ENCODE measurements at regions not wholly inside any gene's neighbourhood (a gene's known extent, or its start where the extent isn't known, plus 50 kb on each side); places are given as distances from the start of the nearest gene placed in this dataset.

DNA sequence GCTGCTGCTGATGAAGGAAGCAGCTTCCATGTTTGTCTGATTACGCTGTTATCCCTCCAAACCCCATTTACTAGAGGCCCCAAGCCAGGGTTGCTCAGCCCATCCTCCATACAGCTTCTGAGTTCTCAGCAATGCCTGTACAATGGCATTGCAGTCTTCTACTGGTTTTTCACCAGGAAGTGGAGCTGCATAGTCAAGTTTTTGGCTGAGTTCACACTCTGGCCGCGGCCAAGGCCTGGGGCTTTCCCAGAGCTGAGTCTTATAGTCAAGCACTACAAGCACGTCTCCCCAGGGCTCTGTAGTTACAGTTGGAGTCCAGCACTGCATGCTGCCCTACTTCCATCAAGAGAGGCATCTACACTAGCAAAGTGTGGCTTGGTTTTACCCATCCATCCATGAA, 182.5 kb downstream of the POU4F1 start:
- peak; percentile 19 for DNase-seq (ENCODE audit: extremely low read depth, insufficient read length)
- H3K27me3 ChIP-seq (replicated peaks; ENCODE audit: control insufficient read depth, insufficient read depth, low read length), result no peaks in the 10 kb centered on the region
- peak; percentile 10 for TF ChIP-seq CTCF (IDR thresholded peaks at IDR 0.05; ENCODE audit: insufficient read depth, low read length, poor library complexity, severe bottlenecking)
- no peak overlapping the region for H3K4me3 ChIP-seq (replicated peaks; ENCODE audit: low read depth, low read length)
- no peaks in the 10 kb centered on the region for H3K36me3 ChIP-seq (ENCODE audit: control insufficient read depth, insufficient read depth, low read length)

DNA sequence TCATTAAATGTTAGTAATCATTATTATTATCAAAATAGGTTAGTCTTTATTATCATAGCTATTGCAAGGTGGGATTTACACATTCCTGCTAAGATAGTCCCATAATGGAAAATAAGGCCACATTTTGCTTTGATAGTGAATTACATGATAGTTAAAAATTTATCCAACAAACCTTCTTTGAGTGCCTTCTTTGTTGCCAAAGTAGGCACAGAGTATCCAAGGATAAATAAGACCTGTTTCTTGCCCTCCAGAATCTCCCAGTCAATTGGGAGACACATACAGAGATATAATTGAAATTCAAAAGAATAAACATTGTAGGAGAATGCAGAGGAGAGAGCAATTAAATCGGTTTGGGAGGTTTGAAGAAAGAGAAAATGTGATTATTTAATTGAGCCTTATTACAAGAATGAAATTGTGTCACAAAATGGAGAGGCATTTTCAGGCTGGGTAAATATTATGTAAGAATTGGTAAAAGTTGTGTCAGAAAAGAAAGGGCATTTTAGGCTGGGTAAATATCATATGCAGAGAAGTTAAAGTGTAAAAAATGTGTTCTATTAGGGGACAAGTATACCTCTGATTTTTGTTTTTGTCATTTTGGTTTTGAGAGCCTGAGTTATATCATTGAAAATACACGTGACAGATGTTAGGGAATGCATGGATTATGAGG, 189.3 kb downstream of the POU4F1 start:
- H3K4me3 ChIP-seq (replicated peaks; ENCODE audit: low read depth, low read length), result no peak overlapping the region
- no peak for TF ChIP-seq CTCF (IDR thresholded peaks at IDR 0.05; ENCODE audit: insufficient read depth, low read length, poor library complexity, severe bottlenecking)
- H3K27me3 ChIP-seq (replicated peaks; ENCODE audit: control insufficient read depth, insufficient read depth, low read length), result no peaks in the 10 kb centered on the region
- H3K36me3 ChIP-seq (ENCODE audit: control insufficient read depth, insufficient read depth, low read length), result no peaks in the 10 kb centered on the region
- DNase-seq (ENCODE audit: extremely low read depth, insufficient read length), result no peak

DNA sequence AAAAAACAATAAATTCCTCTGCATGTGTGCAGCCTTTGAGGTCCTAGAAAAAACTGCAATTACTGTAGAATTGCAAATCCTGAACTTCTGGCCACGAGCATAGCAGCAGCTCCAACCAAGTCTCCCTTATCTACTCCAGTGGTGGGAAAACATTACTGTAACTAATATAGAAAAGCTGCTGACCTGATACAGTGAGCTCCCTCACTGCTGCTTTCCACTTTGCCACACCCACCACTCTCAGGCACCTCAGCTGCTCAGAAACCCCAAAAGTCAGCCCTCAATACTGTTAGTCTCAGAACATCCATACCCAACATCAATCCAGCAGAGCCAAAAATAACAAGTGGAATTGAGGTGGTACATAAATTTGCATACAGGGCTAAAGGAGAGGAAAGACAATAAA, 192.5 kb downstream of the POU4F1 start:
- Histone ChIP-seq H3K4me3 (replicated peaks; ENCODE audit: low read depth, low read length) (no peak overlapping the region), H3K27me3 (replicated peaks; ENCODE audit: control insufficient read depth, insufficient read depth, low read length) (no peaks in the 10 kb centered on the region), H3K36me3 (ENCODE audit: control insufficient read depth, insufficient read depth, low read length) (no peaks in the 10 kb centered on the region)
- DNase-seq (ENCODE audit: extremely low read depth, insufficient read length), result no peak
- TF ChIP-seq CTCF (IDR thresholded peaks at IDR 0.05; ENCODE audit: insufficient read depth, low read length, poor library complexity, severe bottlenecking), result no peak

DNA sequence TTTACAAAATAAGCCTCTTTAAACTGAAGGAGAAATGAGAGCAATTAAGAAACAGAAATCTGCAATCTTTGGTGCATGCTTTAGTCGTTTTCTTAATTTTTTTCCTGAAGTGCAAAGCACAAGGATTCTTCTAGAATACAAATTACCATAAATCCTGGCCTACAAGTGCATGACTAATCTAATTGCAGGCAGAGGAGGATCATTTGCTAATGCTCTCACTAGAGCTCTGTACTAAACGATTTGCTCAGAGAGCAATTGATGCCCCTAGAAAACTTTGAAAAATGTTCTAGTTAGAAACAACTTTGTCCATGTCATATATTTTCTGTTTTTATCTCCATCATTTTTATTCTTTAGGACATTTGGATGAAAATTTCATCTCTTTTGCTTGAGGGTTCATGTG, 193.2 kb downstream of the POU4F1 start:
- DNase-seq (ENCODE audit: extremely low read depth, insufficient read length), result no peak
- no peak overlapping the region for H3K4me3 ChIP-seq (replicated peaks; ENCODE audit: low read depth, low read length)
- H3K27me3 ChIP-seq (replicated peaks; ENCODE audit: control insufficient read depth, insufficient read depth, low read length), result no peaks in the 10 kb centered on the region
- TF ChIP-seq CTCF (IDR thresholded peaks at IDR 0.05; ENCODE audit: insufficient read depth, low read length, poor library complexity, severe bottlenecking), result no peak
- H3K36me3 ChIP-seq (ENCODE audit: control insufficient read depth, insufficient read depth, low read length), result no peaks in the 10 kb centered on the region

DNA sequence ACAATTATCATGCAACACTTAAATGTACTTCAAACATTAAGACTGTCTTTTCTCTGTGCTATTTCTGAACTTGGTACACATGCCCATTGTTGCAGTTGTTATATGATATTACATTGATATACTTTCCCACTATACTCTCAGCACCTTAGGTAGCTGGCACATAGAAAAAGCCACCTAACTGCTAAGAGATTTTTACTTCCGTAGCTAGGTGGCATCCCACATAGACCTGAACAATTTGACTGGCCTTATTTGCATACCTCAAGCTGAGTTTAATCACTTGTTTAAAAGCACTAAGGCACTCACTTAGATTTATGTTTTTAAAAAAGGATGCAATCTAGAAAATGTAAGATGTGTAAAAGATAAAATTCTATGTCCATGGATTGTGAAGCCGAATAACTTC, 194.2 kb downstream of the POU4F1 start:
- H3K36me3 ChIP-seq (ENCODE audit: control insufficient read depth, insufficient read depth, low read length), result no peaks in the 10 kb centered on the region
- no peaks in the 10 kb centered on the region for H3K27me3 ChIP-seq (replicated peaks; ENCODE audit: control insufficient read depth, insufficient read depth, low read length)
- peak; percentile 17 for TF ChIP-seq CTCF (IDR thresholded peaks at IDR 0.05; ENCODE audit: insufficient read depth, low read length, poor library complexity, severe bottlenecking)
- H3K4me3 ChIP-seq (replicated peaks; ENCODE audit: low read depth, low read length), result no peak overlapping the region
- peak; percentile 5 for DNase-seq (ENCODE audit: extremely low read depth, insufficient read length)

GRCh38 chr13:78404846-78405360, 198.4 kb downstream of the POU4F1 start:
- no peak for TF ChIP-seq CTCF (IDR thresholded peaks at IDR 0.05; ENCODE audit: insufficient read depth, low read length, poor library complexity, severe bottlenecking)
- no peak for DNase-seq (ENCODE audit: extremely low read depth, insufficient read length)
- Histone ChIP-seq H3K27me3 (replicated peaks; ENCODE audit: control insufficient read depth, insufficient read depth, low read length) (no peaks in the 10 kb centered on the region), H3K36me3 (ENCODE audit: control insufficient read depth, insufficient read depth, low read length) (no peaks in the 10 kb centered on the region), H3K4me3 (replicated peaks; ENCODE audit: low read depth, low read length) (no peak overlapping the region)
